Transverse colon (tissue), 4 donors: ENCODE measurements at regions not wholly inside any gene's neighbourhood (a gene's known extent, or its start where the extent isn't known, plus 50 kb on each side); places are given as distances from the start of the nearest gene placed in this dataset.

Source experiments
- DNase-seq: peaks from one replicate; pipeline ENCODE4 v3.0.0-alpha.2; 2019
- H3K27ac ChIP-seq, 4 donors: fragments of 200-600 bp; sonication (generic); 2 replicates each; pipeline ENCODE4 v1.5.1; 2016 to 2018; ENCODE audit warnings: inconsistent platforms in 4 of 4
- H3K27me3 ChIP-seq: fragments of 200-600 bp; sonication (generic); 2 replicates; pipeline ENCODE4 v1.5.1; 2017; ENCODE audit warnings: inconsistent platforms
- H3K36me3 ChIP-seq, 4 donors: fragments of 200-600 bp; sonication (generic); 2 replicates each; pipeline ENCODE4 v1.5.1; 2017 to 2019; ENCODE audit warnings: inconsistent platforms in 4 of 4
- H3K4me1 ChIP-seq, 4 donors: fragments of 200-600 bp; sonication (generic); 2 replicates each; pipeline ENCODE4 v1.5.1; 2017 to 2020; ENCODE audit warnings: inconsistent platforms in 4 of 4
- H3K4me3 ChIP-seq, 4 donors: fragments of 200-600 bp; sonication (generic); 1 replicate in 1 of 4; 2 replicates in 3 of 4; pipeline versions ENCODE4 v1.5.1 to v1.6.1; 2017 to 2019; ENCODE audit warnings: inconsistent platforms in 4 of 4
- H3K9me3 ChIP-seq, 2 donors: fragments of 200-600 bp; sonication (generic); 2 replicates each; pipeline ENCODE4 v1.5.1; 2017 to 2019; ENCODE audit warnings: inconsistent platforms in 2 of 2
- CTCF ChIP-seq, 5 experiments: fragments of 200-600 bp in 3 of 5; fragments of 450-650 bp in 2 of 5; sonication (generic) in 3 of 5; IDR thresholded peaks; 1 replicate in 2 of 5; 2 replicates in 3 of 5; pipeline ENCODE4 v1.5.1; 2016 to 2017; ENCODE audit warnings: antibody characterized with exemption in 5 of 5, inconsistent platforms in 3 of 5, mild to moderate bottlenecking in 2 of 5, moderate library complexity in 1 of 5
- EP300 ChIP-seq: sonication (generic); formaldehyde crosslinking; IDR thresholded peaks from one replicate; pipeline ENCODE4 v1.6.1; 2017; ENCODE audit warnings: antibody characterized with exemption, low read depth
- POLR2A ChIP-seq: fragments of 450-650 bp; IDR thresholded peaks from one replicate; pipeline ENCODE4 v1.6.1; 2016; ENCODE audit warnings: antibody characterized with exemption, mild to moderate bottlenecking, moderate library complexity
- POLR2AphosphoS5 ChIP-seq, 3 donors: sonication (generic); formaldehyde crosslinking; IDR thresholded peaks; one replicate each; pipeline ENCODE4 v1.6.1; 2016; ENCODE audit warnings: antibody characterized with exemption in 3 of 3
- WGBS, 2 donors: methylation state at CpG; one replicate each; pipeline ENCODE4 v1.1.5; 2018; ENCODE audit warnings: low coverage in 1 of 2; 5-methylcytosine and 5-hydroxymethylcytosine counted together
- in situ Hi-C, 4 donors: fragments of 200-750 bp; cut with MboI; loops; one replicate each; pipeline versions ENCODE4 v1.15.0 to v1.15.1; 2017; ENCODE audit warnings: low sequenced_read_pairs in 3 of 4, low pct_ligation_motif_present in 1 of 4, low pct_unique_long_range_greater_than_20kb in 1 of 4
- intact Hi-C: fragments of 100-400 bp; cut with DNase I; formaldehyde crosslinking; loops from one replicate; pipeline ENCODE4 v1.15.1; 2023; ENCODE audit warnings: low total_unique reads

- Histone ChIP-seq H3K27ac (no peak overlapping the region), H3K27me3 (no peaks in the 10 kb centered on the region), H3K36me3 (no peaks in the 10 kb centered on the region), H3K4me3 (no peak overlapping the region), H3K4me1 (no peaks in the 10 kb centered on the region), H3K9me3 (no peaks in the 10 kb centered on the region)
- no peak for DNase-seq
- in situ Hi-C loops (no loop called here), intact Hi-C loops (no loop called here)
- TF ChIP-seq POLR2A = no peak
- no peak for TF ChIP-seq POLR2AphosphoS5 (IDR thresholded peaks at IDR 0.05)
- no peak for TF ChIP-seq CTCF (IDR thresholded peaks at IDR 0.05)
- TF ChIP-seq EP300 = no peak
These were observed 652.1 kb upstream of the ZNF804A start for GRCh38 chr2:183946193-183946592.

- Histone ChIP-seq H3K4me3 (no peak overlapping the region), H3K27me3 (no peaks in the 10 kb centered on the region), H3K4me1 (no peaks in the 10 kb centered on the region), H3K27ac (no peak overlapping the region), H3K9me3 (no peaks in the 10 kb centered on the region), H3K36me3 (no peaks in the 10 kb centered on the region)
- TF ChIP-seq POLR2AphosphoS5 (IDR thresholded peaks at IDR 0.05) = no peak
- TF ChIP-seq CTCF (IDR thresholded peaks at IDR 0.05) = no peak
- TF ChIP-seq POLR2A = no peak
- no peak for TF ChIP-seq EP300
- WGBS, 2 donors = 64 to 78% methylated on average over 1 of the region's 1 CpG
- DNase-seq = no peak
- intact Hi-C loops (no loop called here), in situ Hi-C loops (no loop called here)
These were observed 649.5 kb upstream of the ZNF804A start for GRCh38 chr2:183948861-183949260.

GRCh38 chr2:183950673-183951072 is 647.7 kb upstream of the ZNF804A start:
- Histone ChIP-seq H3K4me3 (no peak overlapping the region), H3K9me3 (no peaks in the 10 kb centered on the region), H3K27me3 (no peaks in the 10 kb centered on the region), H3K27ac (no peak overlapping the region), H3K4me1 (no peaks in the 10 kb centered on the region), H3K36me3 (no peaks in the 10 kb centered on the region)
- DNase-seq = no peak
- WGBS, 2 donors = 61 to 83% methylated on average over 1 of the region's 1 CpG
- in situ Hi-C loops (no loop called here), intact Hi-C loops (no loop called here)
- no peak for TF ChIP-seq POLR2AphosphoS5 (IDR thresholded peaks at IDR 0.05)
- no peak for TF ChIP-seq POLR2A
- TF ChIP-seq CTCF (IDR thresholded peaks at IDR 0.05) = no peak
- no peak for TF ChIP-seq EP300

- intact Hi-C loops = no loop called here
- in situ Hi-C loops = no loop called here
- no peak overlapping the region for H3K4me3 ChIP-seq
- H3K4me1 ChIP-seq = no peaks in the 10 kb centered on the region
- no peak for DNase-seq
- H3K36me3 ChIP-seq = no peaks in the 10 kb centered on the region
- no peaks in the 10 kb centered on the region for H3K27me3 ChIP-seq
- 67 to 82% methylated on average over 2 of the region's 2 CpGs for WGBS, 2 donors
- H3K9me3 ChIP-seq = no peaks in the 10 kb centered on the region
- TF ChIP-seq CTCF (IDR thresholded peaks at IDR 0.05) (no peak), POLR2AphosphoS5 (IDR thresholded peaks at IDR 0.05) (no peak), POLR2A (no peak), EP300 (no peak)
- H3K27ac ChIP-seq = no peak overlapping the region
These were observed 646.7 kb upstream of the ZNF804A start for GRCh38 chr2:183951630-183952029.
